DND-41 (cell line): ENCODE measurements at regions not wholly inside any gene's neighbourhood (a gene's known extent, or its start where the extent isn't known, plus 50 kb on each side); places are given as distances from the start of the nearest gene placed in this dataset.

Experiments used
- EZH2 ChIP-seq: IDR thresholded peaks from 3 replicates; pipeline ENCODE4 v1.6.1; 2012; ENCODE audit warnings: borderline replicate concordance, low read depth, mild to moderate bottlenecking, moderate library complexity, low read length, inconsistent platforms; ENCODE audit not compliant: severe bottlenecking
- TF ChIP-seq, protein P1 (sequence below): IDR thresholded peaks from 2 replicates; pipeline ENCODE4 v1.5.1; 2012; ENCODE audit warnings: borderline replicate concordance, low read length, moderate library complexity, mild to moderate bottlenecking; ENCODE audit not compliant: poor library complexity, severe bottlenecking; ENCODE audit errors: extremely low read depth

- TF ChIP-seq, protein P1, sequence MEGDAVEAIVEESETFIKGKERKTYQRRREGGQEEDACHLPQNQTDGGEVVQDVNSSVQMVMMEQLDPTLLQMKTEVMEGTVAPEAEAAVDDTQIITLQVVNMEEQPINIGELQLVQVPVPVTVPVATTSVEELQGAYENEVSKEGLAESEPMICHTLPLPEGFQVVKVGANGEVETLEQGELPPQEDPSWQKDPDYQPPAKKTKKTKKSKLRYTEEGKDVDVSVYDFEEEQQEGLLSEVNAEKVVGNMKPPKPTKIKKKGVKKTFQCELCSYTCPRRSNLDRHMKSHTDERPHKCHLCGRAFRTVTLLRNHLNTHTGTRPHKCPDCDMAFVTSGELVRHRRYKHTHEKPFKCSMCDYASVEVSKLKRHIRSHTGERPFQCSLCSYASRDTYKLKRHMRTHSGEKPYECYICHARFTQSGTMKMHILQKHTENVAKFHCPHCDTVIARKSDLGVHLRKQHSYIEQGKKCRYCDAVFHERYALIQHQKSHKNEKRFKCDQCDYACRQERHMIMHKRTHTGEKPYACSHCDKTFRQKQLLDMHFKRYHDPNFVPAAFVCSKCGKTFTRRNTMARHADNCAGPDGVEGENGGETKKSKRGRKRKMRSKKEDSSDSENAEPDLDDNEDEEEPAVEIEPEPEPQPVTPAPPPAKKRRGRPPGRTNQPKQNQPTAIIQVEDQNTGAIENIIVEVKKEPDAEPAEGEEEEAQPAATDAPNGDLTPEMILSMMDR, result no peak
- no peak for TF ChIP-seq EZH2
These were observed 95.9 kb upstream of the NPTX2 start for GRCh38 chr7:98521089-98521692.
